Endothelial cell of umbilical vein (primary cell): ENCODE measurements at regions not wholly inside any gene's neighbourhood (a gene's known extent, or its start where the extent isn't known, plus 50 kb on each side); places are given as distances from the start of the nearest gene placed in this dataset.

Experiments
- BruUV-seq: library from RNA; stranded (reverse); fragments of 400-500 nt; replicated peaks from 2 replicates; lab custom pipeline; 2021; lab: Mats Ljungman, UMichigan
- CTCF ChIA-PET: fragments of 300-600, 350-600 bp; sonication (Branson Sonifier 250); formaldehyde crosslinking; loops from one replicate; lab custom pipeline; 2021; ENCODE audit warnings: antibody characterized with exemption, inconsistent platforms; lab: Charles Lee
- POLR2A ChIA-PET: fragments of 300-600, 350-600 bp; sonication (Branson Sonifier 250); formaldehyde crosslinking; loops from one replicate; lab custom pipeline; 2021; ENCODE audit warnings: antibody characterized with exemption, inconsistent platforms; lab: Charles Lee
- DNase-seq: peaks from one replicate; pipeline ENCODE4 v3.0.0-alpha.2; 2011; ENCODE audit warnings: low read depth, low spot score
- FAIRE-seq: peaks from 2 replicates; lab custom pipeline; 2011; peaks lifted over from hg19 to GRCh38; lab: Jason Lieb, UNC
- H2AFZ ChIP-seq: 2 replicates; pipeline ENCODE4 v1.6.0; 2012; ENCODE audit warnings: low read depth, low read length, control low read depth, inconsistent platforms
- H3K27ac ChIP-seq: 2 replicates; pipeline ENCODE4 v1.5.1; 2011; ENCODE audit warnings: low read depth, mild to moderate bottlenecking, control low read depth, low read length, moderate library complexity; ENCODE audit not compliant: insufficient read depth
- H3K27me3 ChIP-seq, 2 experiments: 2 replicates each; pipeline versions ENCODE4 v1.6.0 to v1.6.1; 2011; ENCODE audit warnings: low read length in 2 of 2, mixed read lengths in 1 of 2; ENCODE audit not compliant: control insufficient read depth in 2 of 2, insufficient read depth in 2 of 2
- H3K36me3 ChIP-seq, 2 experiments: 2 replicates in 1 of 2; 3 replicates in 1 of 2; pipeline ENCODE4 v1.5.1; 2011; ENCODE audit warnings: low read length in 2 of 2, mild to moderate bottlenecking in 1 of 2, moderate library complexity in 1 of 2; ENCODE audit not compliant: control insufficient read depth in 2 of 2, insufficient read depth in 2 of 2; ENCODE audit errors: extremely low read depth in 1 of 2
- H3K4me1 ChIP-seq: 3 replicates; pipeline ENCODE4 v1.5.1; 2011; ENCODE audit warnings: mild to moderate bottlenecking, low read length; ENCODE audit not compliant: control insufficient read depth, insufficient read depth; ENCODE audit errors: extremely low read depth
- H3K4me2 ChIP-seq: 2 replicates; pipeline ENCODE4 v1.6.1; 2011; ENCODE audit warnings: low read length, control low read depth, mixed read lengths; ENCODE audit not compliant: insufficient read depth
- H3K4me3 ChIP-seq, 3 experiments: fragments of 200-600 bp in 1 of 3; sonication (generic), shearing (Covaris generic) in 1 of 3; replicated peaks in 1 of 3; 2 replicates each; pipeline ENCODE4 v1.5.1; 2011 to 2016; ENCODE audit warnings: control low read depth in 3 of 3, low read length in 3 of 3, mild to moderate bottlenecking in 2 of 3, inconsistent platforms in 1 of 3, low read depth in 1 of 3, moderate library complexity in 1 of 3; ENCODE audit not compliant: insufficient read depth in 1 of 3
- H3K79me2 ChIP-seq: 2 replicates; pipeline ENCODE4 v1.6.0; 2012; ENCODE audit warnings: low read length, inconsistent platforms; ENCODE audit not compliant: control insufficient read depth, insufficient read depth
- H3K9ac ChIP-seq: replicated peaks from 2 replicates; pipeline ENCODE3; 2011; ENCODE audit warnings: low read length, control low read depth; ENCODE audit not compliant: insufficient read depth; ENCODE audit errors: extremely low read depth
- H3K9me1 ChIP-seq: replicated peaks from 3 replicates; pipeline ENCODE4 v1.6.0; 2011; ENCODE audit warnings: mild to moderate bottlenecking, low read length; ENCODE audit not compliant: control insufficient read depth, insufficient read depth; ENCODE audit errors: extremely low read depth
- H3K9me3 ChIP-seq: replicated peaks from 2 replicates; pipeline ENCODE4 v1.5.1; 2012; ENCODE audit warnings: low read length, inconsistent platforms; ENCODE audit not compliant: control insufficient read depth, insufficient read depth
- H4K20me1 ChIP-seq: replicated peaks from 2 replicates; pipeline ENCODE3; 2011; ENCODE audit warnings: mild to moderate bottlenecking, low read length; ENCODE audit not compliant: control insufficient read depth, insufficient read depth; ENCODE audit errors: extremely low read depth
- CTCF ChIP-seq, 2 donors: IDR thresholded peaks; 1 replicate in 1 of 2; 2 replicates in 1 of 2; pipeline ENCODE4 v1.5.1; 2011; ENCODE audit warnings: low read length in 2 of 2, mild to moderate bottlenecking in 2 of 2, moderate library complexity in 2 of 2, control low read depth in 1 of 2, inconsistent platforms in 1 of 2, low read depth in 1 of 2; ENCODE audit not compliant: insufficient read depth in 1 of 2; ENCODE audit errors: extremely low read depth in 1 of 2
- EZH2 ChIP-seq: IDR thresholded peaks from 2 replicates; pipeline ENCODE4 v1.6.1; 2012; ENCODE audit warnings: borderline replicate concordance, low read depth, mild to moderate bottlenecking, moderate library complexity, low read length, inconsistent platforms; ENCODE audit not compliant: severe bottlenecking
- FOS ChIP-seq: IDR thresholded peaks from 2 replicates; pipeline ENCODE4 v1.6.1; 2011; ENCODE audit warnings: mild to moderate bottlenecking, low read length, moderate library complexity, borderline replicate concordance; ENCODE audit not compliant: insufficient read depth
- JUN ChIP-seq: IDR thresholded peaks from 2 replicates; pipeline ENCODE4 v1.6.1; 2011; ENCODE audit warnings: borderline replicate concordance, low read depth; ENCODE audit not compliant: insufficient read length, insufficient read depth
- MAX ChIP-seq: IDR thresholded peaks from 2 replicates; pipeline ENCODE4 v1.6.1; 2011; ENCODE audit not compliant: insufficient read depth, insufficient read length
- MYC ChIP-seq: IDR thresholded peaks from one replicate; pipeline ENCODE4 v1.6.1; 2011; ENCODE audit warnings: mild to moderate bottlenecking, low read depth, low read length
- POLR2A ChIP-seq: IDR thresholded peaks from 2 replicates; pipeline ENCODE4 v1.6.1; 2012; ENCODE audit warnings: low read depth, mild to moderate bottlenecking, control low read depth, low read length
- dilution Hi-C: fragments of 300-500 bp; cut with MboI; formaldehyde crosslinking; loops from one replicate; pipeline ENCODE4 v1.15.0; 2019; ENCODE audit warnings: low sequenced_read_pairs; ENCODE audit not compliant: extremely low pct_ligation_motif_present
- intact Hi-C: fragments of 100-400 bp; cut with micrococcal nuclease; formaldehyde crosslinking; loops from one replicate; pipeline ENCODE4 v1.10.0; 2022

- H3K9me1 ChIP-seq = no peaks in the 10 kb centered on the region
- intact Hi-C loops = no loop called here
- H3K36me3 ChIP-seq = no peaks in the 10 kb centered on the region
- dilution Hi-C loops = no loop called here
- H3K4me1 ChIP-seq = peaks cover 7% of the 10 kb centered on the region
- H3K9ac ChIP-seq = no peak overlapping the region
- no peak overlapping the region for H3K27ac ChIP-seq
- TF ChIP-seq EZH2 = no peak
- no peak for TF ChIP-seq POLR2A
- no peak for TF ChIP-seq MYC
- TF ChIP-seq CTCF (IDR thresholded peaks at IDR 0.05; ENCODE audit: extremely low read depth in 1 of 2, insufficient read depth in 1 of 2, low read depth in 1 of 2, low read length in 2 of 2) = no peak
- TF ChIP-seq FOS = no peak
- H3K4me2 ChIP-seq = no peak overlapping the region
- no peaks in the 10 kb centered on the region for H3K79me2 ChIP-seq
- no peaks in the 10 kb centered on the region for H3K9me3 ChIP-seq
- no peaks in the 10 kb centered on the region for H4K20me1 ChIP-seq
- DNase-seq (no peak), FAIRE-seq (no peak)
- BruUV-seq = no TSS peak
- ChIA-PET CTCF (interaction anchor here (0.9 kb wide), 1 partner anchor 10 kb away, joined by 3 read pairs; no protein-coding TSS in a partner anchor), POLR2A (no interaction called here)
- no peak overlapping the region for H3K4me3 ChIP-seq
- no peak overlapping the region for H2AFZ ChIP-seq
- H3K27me3 ChIP-seq = peaks cover 32 to 62% of the 10 kb centered on the region in 2 experiments
Measured at GRCh38 chr10:91708174-91708861, 75.4 kb upstream of the PPP1R3C start.

DNA sequence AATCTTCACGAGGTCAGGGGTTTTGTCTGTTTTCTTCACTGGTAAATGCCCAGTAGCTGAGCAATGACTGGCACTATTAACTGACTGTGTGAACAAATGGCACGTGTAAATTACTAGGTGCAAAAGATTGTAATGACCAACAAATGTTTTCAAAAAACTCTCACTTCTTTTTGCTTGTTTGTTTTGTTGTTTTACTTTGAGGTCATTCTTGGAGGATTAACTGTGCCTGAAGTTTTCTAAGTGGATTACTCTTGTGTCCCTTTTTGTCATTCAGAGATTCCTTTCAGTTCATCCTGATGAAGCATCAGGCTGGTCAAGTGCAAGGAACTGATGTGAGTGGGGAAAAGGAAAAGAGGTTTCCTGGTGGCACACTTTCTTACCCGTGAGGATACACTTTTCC lies 74.4 kb upstream of the PPP1R3C start:
- TF ChIP-seq MAX = no peak
- no peak for TF ChIP-seq EZH2
- no peak for TF ChIP-seq FOS
- TF ChIP-seq JUN = no peak
- intact Hi-C loops = no loop called here

More for the DNA sequence above, 74.4 kb upstream of the PPP1R3C start:
- H3K27me3 ChIP-seq = peaks cover 29 to 56% of the 10 kb centered on the region in 2 experiments
- dilution Hi-C loops = no loop called here
- no peaks in the 10 kb centered on the region for H3K36me3 ChIP-seq
- no peak overlapping the region for H3K4me2 ChIP-seq
- no peaks in the 10 kb centered on the region for H4K20me1 ChIP-seq
- no peaks in the 10 kb centered on the region for H3K79me2 ChIP-seq
- H3K9me3 ChIP-seq = no peaks in the 10 kb centered on the region
- no peak overlapping the region for H3K9ac ChIP-seq
- H3K27ac ChIP-seq = no peak overlapping the region
- H3K4me1 ChIP-seq = peaks cover 7% of the 10 kb centered on the region
- no peak overlapping the region for H3K4me3 ChIP-seq
- DNase-seq = no peak
- ChIA-PET POLR2A (no interaction called here), CTCF (no interaction called here)
- FAIRE-seq = peak; percentile 38
- H3K9me1 ChIP-seq = no peaks in the 10 kb centered on the region
- no TSS peak for BruUV-seq
- no peak overlapping the region for H2AFZ ChIP-seq
